KMS-11 (cell line): ENCODE measurements at regions not wholly inside any gene's neighbourhood (a gene's known extent, or its start where the extent isn't known, plus 50 kb on each side); places are given as distances from the start of the nearest gene placed in this dataset.

ENCODE experiments used
- H2AFZ ChIP-seq: fragments of 200-600 bp; sonication (generic); 2 replicates; pipeline ENCODE4 v1.6.1; 2016; ENCODE audit warnings: antibody characterized with exemption, mixed run types, low read depth
- H3K27ac ChIP-seq: fragments of 200-600 bp; sonication (generic); 2 replicates; pipeline ENCODE4 v1.6.1; 2016; ENCODE audit warnings: mild to moderate bottlenecking, mixed run types
- H3K27me3 ChIP-seq: fragments of 200-600 bp; sonication (generic); 2 replicates; pipeline ENCODE4 v1.6.1; 2017; ENCODE audit warnings: mild to moderate bottlenecking, low read depth, mixed run types, moderate library complexity; ENCODE audit not compliant: insufficient read depth
- H3K36me3 ChIP-seq: fragments of 200-600 bp; sonication (generic); 2 replicates; pipeline ENCODE4 v1.6.1; 2017; ENCODE audit warnings: mild to moderate bottlenecking, mixed run types; ENCODE audit not compliant: insufficient read depth
- H3K4me1 ChIP-seq: fragments of 200-600 bp; sonication (generic); 2 replicates; pipeline ENCODE4 v1.6.1; 2016; ENCODE audit warnings: mild to moderate bottlenecking, low read depth, mixed run types; ENCODE audit not compliant: poor library complexity, severe bottlenecking
- H3K4me2 ChIP-seq: fragments of 200-600 bp; sonication (generic); 2 replicates; pipeline ENCODE4 v1.7.0; 2016; ENCODE audit warnings: mild to moderate bottlenecking, mixed run types
- H3K4me3 ChIP-seq: fragments of 200-600 bp; sonication (generic); IDR thresholded peaks from 2 replicates; pipeline ENCODE4 v1.6.1; 2017; ENCODE audit warnings: low read depth, low read length, mixed read lengths; ENCODE audit not compliant: insufficient read depth
- H3K79me2 ChIP-seq: fragments of 200-600 bp; sonication (generic); 2 replicates; pipeline ENCODE4 v1.6.1; 2016; ENCODE audit warnings: low read depth, mixed run types; ENCODE audit not compliant: insufficient read depth
- H3K9ac ChIP-seq: fragments of 200-600 bp; sonication (generic); 2 replicates; pipeline ENCODE4 v1.6.1; 2016; ENCODE audit warnings: mild to moderate bottlenecking, mixed run types
- H4K20me1 ChIP-seq: fragments of 200-600 bp; sonication (generic); 2 replicates; pipeline ENCODE4 v1.6.1; 2016; ENCODE audit warnings: mild to moderate bottlenecking, mixed run types; ENCODE audit not compliant: insufficient read depth
- TF ChIP-seq, protein P1 (sequence below): fragments of 200-600 bp; sonication (generic); conservative IDR thresholded peaks from 2 replicates; pipeline ENCODE4 v1.6.1; 2017; ENCODE audit warnings: low read depth, mild to moderate bottlenecking, antibody characterized with exemption, low read length, moderate library complexity, mixed read lengths

DNA sequence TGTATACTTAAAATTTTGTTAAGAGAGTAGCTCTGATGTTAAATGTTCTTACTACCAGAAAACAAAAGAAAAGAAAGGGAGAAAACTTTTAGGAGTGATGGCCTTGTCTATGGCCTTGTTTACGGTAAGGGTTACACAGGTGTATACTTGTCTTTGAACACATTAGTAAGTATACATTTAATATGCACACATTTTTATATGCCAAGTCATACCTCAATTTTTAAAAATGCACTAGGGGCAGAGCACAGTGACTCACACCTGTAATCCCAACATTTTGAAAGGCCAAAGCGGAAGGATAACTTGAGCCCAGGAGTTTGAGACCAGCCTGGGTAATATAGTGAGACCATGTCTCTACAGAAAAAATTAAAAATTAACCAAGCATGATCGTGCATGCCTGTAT, 166.7 kb upstream of the SNX2 start:
- Histone ChIP-seq H3K4me2 (no peak overlapping the region), H3K79me2 (no peaks in the 10 kb centered on the region), H3K4me1 (no peaks in the 10 kb centered on the region), H3K36me3 (no peaks in the 10 kb centered on the region), H3K9ac (no peak overlapping the region), H4K20me1 (no peaks in the 10 kb centered on the region), H3K4me3 (no peak overlapping the region), H3K27ac (no peak overlapping the region), H3K27me3 (no peaks in the 10 kb centered on the region), H2AFZ (no peak overlapping the region)
- TF ChIP-seq, protein P1, sequence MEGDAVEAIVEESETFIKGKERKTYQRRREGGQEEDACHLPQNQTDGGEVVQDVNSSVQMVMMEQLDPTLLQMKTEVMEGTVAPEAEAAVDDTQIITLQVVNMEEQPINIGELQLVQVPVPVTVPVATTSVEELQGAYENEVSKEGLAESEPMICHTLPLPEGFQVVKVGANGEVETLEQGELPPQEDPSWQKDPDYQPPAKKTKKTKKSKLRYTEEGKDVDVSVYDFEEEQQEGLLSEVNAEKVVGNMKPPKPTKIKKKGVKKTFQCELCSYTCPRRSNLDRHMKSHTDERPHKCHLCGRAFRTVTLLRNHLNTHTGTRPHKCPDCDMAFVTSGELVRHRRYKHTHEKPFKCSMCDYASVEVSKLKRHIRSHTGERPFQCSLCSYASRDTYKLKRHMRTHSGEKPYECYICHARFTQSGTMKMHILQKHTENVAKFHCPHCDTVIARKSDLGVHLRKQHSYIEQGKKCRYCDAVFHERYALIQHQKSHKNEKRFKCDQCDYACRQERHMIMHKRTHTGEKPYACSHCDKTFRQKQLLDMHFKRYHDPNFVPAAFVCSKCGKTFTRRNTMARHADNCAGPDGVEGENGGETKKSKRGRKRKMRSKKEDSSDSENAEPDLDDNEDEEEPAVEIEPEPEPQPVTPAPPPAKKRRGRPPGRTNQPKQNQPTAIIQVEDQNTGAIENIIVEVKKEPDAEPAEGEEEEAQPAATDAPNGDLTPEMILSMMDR = no peak

- Histone ChIP-seq H3K27me3 (no peaks in the 10 kb centered on the region), H3K4me3 (no peak overlapping the region), H3K4me2 (no peak overlapping the region), H3K79me2 (no peaks in the 10 kb centered on the region), H3K4me1 (no peaks in the 10 kb centered on the region), H4K20me1 (no peaks in the 10 kb centered on the region), H3K9ac (no peak overlapping the region), H2AFZ (no peak overlapping the region), H3K27ac (no peak overlapping the region), H3K36me3 (no peaks in the 10 kb centered on the region)
- TF ChIP-seq, protein P1 = no peak
Measured at GRCh38 chr5:122611406-122611805, 163.5 kb upstream of the SNX2 start.

- Histone ChIP-seq H4K20me1 (no peaks in the 10 kb centered on the region), H3K4me2 (no peak overlapping the region), H3K9ac (no peak overlapping the region), H2AFZ (no peak overlapping the region), H3K4me3 (no peak overlapping the region), H3K79me2 (no peaks in the 10 kb centered on the region), H3K27me3 (no peaks in the 10 kb centered on the region), H3K36me3 (no peaks in the 10 kb centered on the region), H3K27ac (no peak overlapping the region), H3K4me1 (no peaks in the 10 kb centered on the region)
- TF ChIP-seq, protein P1 = no peak
Measured at GRCh38 chr5:122612901-122613300, 162.0 kb upstream of the SNX2 start.

GRCh38 chr5:122615146-122615545, 159.7 kb upstream of the SNX2 start:
- Histone ChIP-seq H3K36me3 (no peaks in the 10 kb centered on the region), H4K20me1 (no peaks in the 10 kb centered on the region), H3K27ac (no peak overlapping the region), H3K79me2 (no peaks in the 10 kb centered on the region), H3K4me2 (no peak overlapping the region), H3K4me1 (no peaks in the 10 kb centered on the region), H2AFZ (no peak overlapping the region), H3K4me3 (no peak overlapping the region), H3K27me3 (no peaks in the 10 kb centered on the region), H3K9ac (no peak overlapping the region)
- TF ChIP-seq, protein P1 = no peak
